HG03159 (cell line): ENCODE measurements at regions not wholly inside any gene's neighbourhood (a gene's known extent, or its start where the extent isn't known, plus 50 kb on each side); places are given as distances from the start of the nearest gene placed in this dataset.
"Not testable (repeated sequence)": the region's sequence is repeated elsewhere in the genome, so short reads cannot be mapped to it uniquely, and the experiment has no call there.

ENCODE experiments used
- ATAC-seq: cut with Tn5 transposase; IDR thresholded peaks from one replicate; pipeline ENCODE4 v1.9.1; 2021; ENCODE audit warnings: mild to moderate bottlenecking, moderate library complexity; ENCODE audit not compliant: unreplicated experiment

GRCh38 chr10:8835453-8836167 lies 781.1 kb downstream of the GATA3 start:
- ATAC-seq = no peak

GRCh38 chr10:8840356-8840755 lies 785.9 kb downstream of the GATA3 start:
- no peak for ATAC-seq

GRCh38 chr10:8844141-8844540 lies 789.7 kb downstream of the GATA3 start:
- no peak for ATAC-seq

- ATAC-seq = no peak
Observed at GRCh38 chr10:8852546-8852945, 798.1 kb downstream of the GATA3 start.

GRCh38 chr10:8853048-8853447 lies 798.6 kb downstream of the GATA3 start:
- no peak for ATAC-seq

GRCh38 chr10:8868924-8869323 lies 814.4 kb downstream of the GATA3 start:
- not testable (repeated sequence) for ATAC-seq

- no peak for ATAC-seq
Observed at GRCh38 chr10:8873310-8873709, 818.8 kb downstream of the GATA3 start.

GRCh38 chr10:8874268-8874667 lies 819.8 kb downstream of the GATA3 start:
- no peak for ATAC-seq

GRCh38 chr10:8874972-8875371 lies 820.5 kb downstream of the GATA3 start:
- ATAC-seq = no peak

- ATAC-seq = no peak
Observed at GRCh38 chr10:8876171-8876570, 821.7 kb downstream of the GATA3 start.

GRCh38 chr10:8889538-8889937 lies 835.0 kb downstream of the GATA3 start:
- ATAC-seq = no peak

GRCh38 chr10:8893102-8893501 lies 838.6 kb downstream of the GATA3 start:
- ATAC-seq = no peak

- ATAC-seq = no peak
Observed at GRCh38 chr10:8894148-8894547, 839.7 kb downstream of the GATA3 start.

GRCh38 chr10:8897769-8898168 lies 843.3 kb downstream of the GATA3 start:
- no peak for ATAC-seq

GRCh38 chr10:8898745-8899330 lies 844.4 kb downstream of the GATA3 start:
- ATAC-seq = no peak

GRCh38 chr10:8902926-8903325 lies 848.4 kb downstream of the GATA3 start:
- no peak for ATAC-seq

- no peak for ATAC-seq
Observed at GRCh38 chr10:8908013-8908412, 853.5 kb downstream of the GATA3 start.

GRCh38 chr10:8910314-8910713 lies 855.8 kb downstream of the GATA3 start:
- ATAC-seq = no peak

GRCh38 chr10:8911032-8911431 lies 856.5 kb downstream of the GATA3 start:
- ATAC-seq = no peak

- no peak for ATAC-seq
Observed at GRCh38 chr10:8912108-8912507, 857.6 kb downstream of the GATA3 start.

- ATAC-seq = no peak
Observed at GRCh38 chr10:8913720-8914119, 859.2 kb downstream of the GATA3 start.

- ATAC-seq = no peak
Observed at GRCh38 chr10:8919280-8919679, 864.8 kb downstream of the GATA3 start.

GRCh38 chr10:8921568-8921967 lies 867.1 kb downstream of the GATA3 start:
- no peak for ATAC-seq
